Smooth muscle cell (in vitro differentiated cells): ENCODE measurements at regions not wholly inside any gene's neighbourhood (a gene's known extent, or its start where the extent isn't known, plus 50 kb on each side); places are given as distances from the start of the nearest gene placed in this dataset.

ENCODE experiments used
- DNase-seq: peaks from one replicate; lab custom pipeline; 2025; ENCODE audit not compliant: unreplicated experiment; lab: John Stamatoyannopoulos, UW
- H2AFZ ChIP-seq: fragments of 200-600 bp; sonication (generic); 2 replicates; pipeline ENCODE4 v1.6.0; 2016; ENCODE audit warnings: antibody characterized with exemption, low read depth, mild to moderate bottlenecking
- H3F3A ChIP-seq: fragments of 200-600 bp; sonication (generic); 2 replicates; pipeline ENCODE4 v1.6.0; 2017; ENCODE audit warnings: antibody characterized with exemption, low read depth
- H3K27ac ChIP-seq: fragments of 200-600 bp; sonication (generic); 2 replicates; pipeline ENCODE4 v1.5.1; 2016; ENCODE audit warnings: low read depth, mild to moderate bottlenecking
- H3K27me3 ChIP-seq: fragments of 200-600 bp; sonication (generic); 2 replicates; pipeline ENCODE4 v1.6.1; 2016; ENCODE audit warnings: low read depth, mild to moderate bottlenecking
- H3K36me3 ChIP-seq: fragments of 200-600 bp; sonication (generic); 2 replicates; pipeline ENCODE4 v1.5.1; 2016; ENCODE audit warnings: low read depth
- H3K4me1 ChIP-seq: fragments of 200-600 bp; sonication (generic); 2 replicates; pipeline ENCODE4 v1.5.1; 2016; ENCODE audit warnings: low read depth
- H3K4me2 ChIP-seq: fragments of 200-600 bp; sonication (generic); 2 replicates; pipeline ENCODE4 v1.6.0; 2016; ENCODE audit warnings: mild to moderate bottlenecking
- H3K4me3 ChIP-seq: fragments of 200-600 bp; sonication (generic); 2 replicates; pipeline ENCODE4 v1.5.1; 2016; ENCODE audit warnings: mild to moderate bottlenecking
- H3K79me2 ChIP-seq: fragments of 200-600 bp; sonication (generic); 2 replicates; pipeline ENCODE4 v1.6.0; 2016; ENCODE audit warnings: low read depth, mild to moderate bottlenecking
- H3K9ac ChIP-seq: fragments of 200-600 bp; sonication (generic); 2 replicates; pipeline ENCODE4 v1.6.0; 2016; ENCODE audit warnings: low read depth
- H3K9me3 ChIP-seq: fragments of 200-600 bp; sonication (generic); replicated peaks from 2 replicates; pipeline ENCODE4 v1.5.1; 2016; ENCODE audit warnings: low read depth
- H4K20me1 ChIP-seq: fragments of 200-600 bp; sonication (generic); 2 replicates; pipeline ENCODE4 v1.6.0; 2016; ENCODE audit warnings: low read depth
- CTCF ChIP-seq: fragments of 200-600 bp; sonication (generic); IDR thresholded peaks from 2 replicates; pipeline ENCODE4 v1.5.1; 2017; ENCODE audit warnings: borderline replicate concordance, mild to moderate bottlenecking, antibody characterized with exemption; ENCODE audit not compliant: insufficient read depth, poor library complexity, severe bottlenecking
- WGBS: methylation state at CpG from one replicate; pipeline ENCODE4 v1.1.7; 2016; ENCODE audit warnings: low lambda C conversion rate; 5-methylcytosine and 5-hydroxymethylcytosine counted together

GRCh38 chr2:117717072-117717471, 97.4 kb upstream of the DDX18 start:
- 68% methylated on average over 6 of the region's 6 CpGs for WGBS
- Histone ChIP-seq H3K9ac (no peak overlapping the region), H3K4me2 (no peak overlapping the region)

GRCh38 chr2:117718048-117718447, 96.4 kb upstream of the DDX18 start:
- H3K79me2 ChIP-seq, result no peaks in the 10 kb centered on the region
- H3K9ac ChIP-seq, result no peak overlapping the region
- no peak overlapping the region for H3K27ac ChIP-seq
- no peak for DNase-seq
- no peak overlapping the region for H2AFZ ChIP-seq
- H3K27me3 ChIP-seq, result peaks cover 10% of the 10 kb centered on the region
- no peak overlapping the region for H3K4me2 ChIP-seq
- no peak for TF ChIP-seq CTCF
- H3K9me3 ChIP-seq, result no peaks in the 10 kb centered on the region
- no peak overlapping the region for H3K4me3 ChIP-seq
- no peaks in the 10 kb centered on the region for H3F3A ChIP-seq
- H4K20me1 ChIP-seq, result no peaks in the 10 kb centered on the region
- H3K4me1 ChIP-seq, result no peaks in the 10 kb centered on the region
- 51% methylated on average over 3 of the region's 3 CpGs for WGBS
- H3K36me3 ChIP-seq, result no peaks in the 10 kb centered on the region

More at GRCh38 chr2:117717072-117717471, 97.4 kb upstream of the DDX18 start:
- Histone ChIP-seq H3K36me3 (no peaks in the 10 kb centered on the region), H3F3A (no peaks in the 10 kb centered on the region), H3K4me1 (no peaks in the 10 kb centered on the region), H2AFZ (no peak overlapping the region), H3K27ac (no peak overlapping the region), H4K20me1 (no peaks in the 10 kb centered on the region), H3K79me2 (no peaks in the 10 kb centered on the region), H3K4me3 (no peak overlapping the region), H3K9me3 (no peaks in the 10 kb centered on the region), H3K27me3 (peaks cover 10% of the 10 kb centered on the region)
- DNase-seq, result no peak
- no peak for TF ChIP-seq CTCF

DNA sequence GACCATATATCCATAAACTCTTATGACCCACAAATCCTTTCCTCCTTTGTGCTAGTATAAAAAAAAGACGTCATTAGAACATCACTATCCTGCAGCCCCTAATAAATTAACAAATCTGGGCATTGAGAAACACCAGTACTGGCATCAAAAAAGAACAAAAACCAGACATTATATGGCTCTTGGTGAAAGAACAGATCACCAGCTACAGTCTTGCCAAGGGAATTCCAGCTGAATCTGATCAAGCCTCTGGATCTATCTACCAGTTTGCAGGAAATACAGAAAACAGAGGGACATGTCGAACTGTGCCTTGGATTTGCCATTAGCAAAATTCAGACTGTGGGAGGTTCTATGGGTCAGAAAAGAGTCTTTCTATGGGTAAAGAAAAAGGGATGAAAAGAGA, 93.7 kb upstream of the DDX18 start:
- H3K27me3 ChIP-seq, result peaks cover 10% of the 10 kb centered on the region
- H3K4me2 ChIP-seq, result no peak overlapping the region
- no peak for TF ChIP-seq CTCF
- H3K36me3 ChIP-seq, result no peaks in the 10 kb centered on the region
- WGBS, result 75% methylated on average over 2 of the region's 2 CpGs
- H4K20me1 ChIP-seq, result no peaks in the 10 kb centered on the region
- no peaks in the 10 kb centered on the region for H3K79me2 ChIP-seq
- DNase-seq, result no peak
- H3K9me3 ChIP-seq, result no peaks in the 10 kb centered on the region
- no peak overlapping the region for H3K9ac ChIP-seq
- no peak overlapping the region for H2AFZ ChIP-seq
- no peak overlapping the region for H3K27ac ChIP-seq
- no peaks in the 10 kb centered on the region for H3K4me1 ChIP-seq
- H3K4me3 ChIP-seq, result no peak overlapping the region
- H3F3A ChIP-seq, result no peaks in the 10 kb centered on the region

DNA sequence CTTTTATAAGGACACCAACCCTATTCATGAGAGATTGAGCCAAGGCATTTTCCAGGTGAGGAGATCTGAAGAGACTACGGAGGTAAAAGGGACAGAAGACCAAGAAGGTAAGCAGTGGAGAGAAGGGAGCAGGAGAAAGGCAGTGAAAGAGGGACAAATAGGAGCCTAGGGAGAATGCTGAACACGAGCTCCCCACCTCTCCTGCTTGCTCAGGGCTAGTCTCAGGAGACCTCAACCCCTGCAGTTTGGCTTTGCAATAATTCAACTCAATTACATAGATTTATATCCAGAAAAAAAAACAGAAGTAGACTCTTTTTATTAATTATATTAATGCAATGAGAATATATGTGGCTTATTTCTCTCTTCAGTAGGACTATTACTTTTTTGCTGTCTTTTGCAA, 91.0 kb upstream of the DDX18 start:
- peaks cover 3% of the 10 kb centered on the region for H3K27me3 ChIP-seq
- 83% methylated on average over 2 of the region's 2 CpGs for WGBS
- TF ChIP-seq CTCF, result no peak
- no peak for DNase-seq
- no peak overlapping the region for H2AFZ ChIP-seq
- H3K4me1 ChIP-seq, result no peaks in the 10 kb centered on the region
- no peaks in the 10 kb centered on the region for H3K79me2 ChIP-seq
- H3F3A ChIP-seq, result no peaks in the 10 kb centered on the region
- H3K4me2 ChIP-seq, result no peak overlapping the region
- H3K27ac ChIP-seq, result no peak overlapping the region
- no peaks in the 10 kb centered on the region for H4K20me1 ChIP-seq
- H3K4me3 ChIP-seq, result no peak overlapping the region
- no peaks in the 10 kb centered on the region for H3K9me3 ChIP-seq
- no peak overlapping the region for H3K9ac ChIP-seq
- no peaks in the 10 kb centered on the region for H3K36me3 ChIP-seq
